OCI-LY7 (cell line): ENCODE measurements at regions not wholly inside any gene's neighbourhood (a gene's known extent, or its start where the extent isn't known, plus 50 kb on each side); places are given as distances from the start of the nearest gene placed in this dataset.

Experiments used
- BruUV-seq: library from RNA; stranded (reverse); fragments of 400-500 nt; replicated peaks from 2 replicates; lab custom pipeline; 2021; lab: Mats Ljungman, UMichigan
- CTCF ChIA-PET: fragments of 300-600 bp; sonication (Branson Sonifier 250); formaldehyde crosslinking; loops from one replicate; lab custom pipeline; 2022; ENCODE audit warnings: antibody characterized with exemption; ENCODE audit not compliant: unreplicated experiment; lab: Charles Lee
- POLR2A ChIA-PET: fragments of 300-600 bp; sonication (Branson Sonifier 250); formaldehyde crosslinking; loops from one replicate; lab custom pipeline; 2022; ENCODE audit warnings: antibody characterized with exemption; lab: Charles Lee
- DNase-seq: peaks from one replicate; pipeline ENCODE4 v3.0.0-alpha.2; 2015; ENCODE audit warnings: low spot score
- H2AFZ ChIP-seq: fragments of 200-600 bp; sonication (generic), shearing (Covaris generic); 2 replicates; pipeline ENCODE4 v1.6.1; 2014; ENCODE audit warnings: mild to moderate bottlenecking, antibody characterized with exemption, low read length, moderate library complexity
- H3K27ac ChIP-seq: fragments of 200-600 bp; sonication (generic); 2 replicates; pipeline ENCODE4 v1.5.1; 2014; ENCODE audit warnings: mixed run types, low read depth, mild to moderate bottlenecking, moderate library complexity, low read length, inconsistent platforms; ENCODE audit not compliant: poor library complexity, severe bottlenecking
- H3K36me3 ChIP-seq: fragments of 200-600 bp; sonication (generic); 2 replicates; pipeline ENCODE4 v1.6.1; 2014; ENCODE audit warnings: mild to moderate bottlenecking, antibody characterized with exemption, low read length, moderate library complexity, mixed read lengths; ENCODE audit not compliant: insufficient read depth
- H3K4me1 ChIP-seq: fragments of 200-600 bp; sonication (generic); 2 replicates; pipeline ENCODE4 v1.5.1; 2014; ENCODE audit warnings: mild to moderate bottlenecking, low read length; ENCODE audit not compliant: insufficient read depth, poor library complexity, severe bottlenecking
- H3K4me2 ChIP-seq: fragments of 200-600 bp; sonication (generic); 2 replicates; pipeline ENCODE4 v1.6.1; 2014; ENCODE audit warnings: mild to moderate bottlenecking, low read length
- H3K4me3 ChIP-seq: fragments of 200-600 bp; sonication (generic); 2 replicates; pipeline ENCODE4 v1.5.1; 2014; ENCODE audit warnings: mild to moderate bottlenecking, low read depth, low read length; ENCODE audit not compliant: poor library complexity, severe bottlenecking
- H3K79me2 ChIP-seq: fragments of 200-600 bp; sonication (generic); 2 replicates; pipeline ENCODE4 v1.6.1; 2016; ENCODE audit warnings: low read depth, mild to moderate bottlenecking, low read length, moderate library complexity, mixed read lengths; ENCODE audit not compliant: insufficient read depth
- H3K9me2 ChIP-seq: fragments of 200-600 bp; sonication (generic); 2 replicates; pipeline ENCODE4 v1.6.1; 2016; ENCODE audit warnings: mild to moderate bottlenecking, low read length, mixed read lengths; ENCODE audit not compliant: insufficient read depth
- H3K9me3 ChIP-seq: fragments of 200-600 bp; sonication (generic); 2 replicates; pipeline ENCODE4 v1.6.1; 2014; ENCODE audit warnings: mild to moderate bottlenecking, mixed run types, low read length, mixed read lengths
- H4K20me1 ChIP-seq: fragments of 200-600 bp; sonication (generic); 2 replicates; pipeline ENCODE4 v1.6.1; 2014; ENCODE audit warnings: mild to moderate bottlenecking, antibody characterized with exemption, low read length, moderate library complexity, mixed read lengths; ENCODE audit not compliant: insufficient read depth
- EZH2phosphoT487 ChIP-seq: fragments of 200-600 bp; sonication (generic); IDR thresholded peaks from 2 replicates; pipeline ENCODE4 v1.6.1; 2018; ENCODE audit warnings: low read depth, borderline replicate concordance, mild to moderate bottlenecking, mixed run types, antibody characterized with exemption, low read length, moderate library complexity, mixed read lengths
- intact Hi-C: fragments of 100-400 bp; cut with micrococcal nuclease; formaldehyde crosslinking; loops from one replicate; pipeline ENCODE4 v1.10.0; 2022; ENCODE audit not compliant: unreplicated experiment
- TF ChIP-seq, protein P1 (sequence below): fragments of 200-600 bp; sonication (generic); conservative IDR thresholded peaks from 2 replicates; pipeline ENCODE4 v1.5.1; 2014; ENCODE audit warnings: mild to moderate bottlenecking, antibody characterized with exemption, low read length, moderate library complexity, mixed read lengths

DNA sequence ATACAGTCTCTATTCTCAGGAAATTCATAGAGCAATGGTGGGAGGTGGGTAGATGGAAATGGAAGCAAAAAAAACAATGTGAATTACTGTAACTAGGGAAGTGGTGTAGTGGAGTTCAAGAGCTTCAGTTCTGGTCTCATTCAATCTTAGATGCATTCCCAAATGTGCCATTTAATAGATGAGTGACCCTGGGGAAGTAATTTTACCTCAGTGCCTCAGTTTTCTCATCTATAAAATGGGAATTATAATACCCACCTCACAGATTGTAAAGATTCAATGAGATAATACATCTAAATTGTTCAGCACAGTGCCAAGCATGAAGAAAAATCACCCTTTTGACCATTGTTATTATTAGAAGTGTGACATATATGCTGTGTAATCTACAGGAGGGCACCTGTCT lies 173.1 kb downstream of the SLC38A4 start:
- Histone ChIP-seq H3K27ac (no peak overlapping the region), H3K4me3 (no peak overlapping the region), H3K79me2 (no peaks in the 10 kb centered on the region), H3K4me1 (no peaks in the 10 kb centered on the region), H4K20me1 (no peaks in the 10 kb centered on the region), H3K9me3 (no peaks in the 10 kb centered on the region), H3K36me3 (no peaks in the 10 kb centered on the region), H3K4me2 (no peak overlapping the region), H2AFZ (no peak overlapping the region), H3K9me2 (no peaks in the 10 kb centered on the region)
- no peak for TF ChIP-seq EZH2phosphoT487
- TF ChIP-seq, protein P1, sequence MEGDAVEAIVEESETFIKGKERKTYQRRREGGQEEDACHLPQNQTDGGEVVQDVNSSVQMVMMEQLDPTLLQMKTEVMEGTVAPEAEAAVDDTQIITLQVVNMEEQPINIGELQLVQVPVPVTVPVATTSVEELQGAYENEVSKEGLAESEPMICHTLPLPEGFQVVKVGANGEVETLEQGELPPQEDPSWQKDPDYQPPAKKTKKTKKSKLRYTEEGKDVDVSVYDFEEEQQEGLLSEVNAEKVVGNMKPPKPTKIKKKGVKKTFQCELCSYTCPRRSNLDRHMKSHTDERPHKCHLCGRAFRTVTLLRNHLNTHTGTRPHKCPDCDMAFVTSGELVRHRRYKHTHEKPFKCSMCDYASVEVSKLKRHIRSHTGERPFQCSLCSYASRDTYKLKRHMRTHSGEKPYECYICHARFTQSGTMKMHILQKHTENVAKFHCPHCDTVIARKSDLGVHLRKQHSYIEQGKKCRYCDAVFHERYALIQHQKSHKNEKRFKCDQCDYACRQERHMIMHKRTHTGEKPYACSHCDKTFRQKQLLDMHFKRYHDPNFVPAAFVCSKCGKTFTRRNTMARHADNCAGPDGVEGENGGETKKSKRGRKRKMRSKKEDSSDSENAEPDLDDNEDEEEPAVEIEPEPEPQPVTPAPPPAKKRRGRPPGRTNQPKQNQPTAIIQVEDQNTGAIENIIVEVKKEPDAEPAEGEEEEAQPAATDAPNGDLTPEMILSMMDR = no peak
- BruUV-seq = no TSS peak
- ChIA-PET POLR2A (interaction anchor here (0.6 kb wide), 1 partner anchor 1051 kb away, joined by 3 read pairs; no protein-coding TSS in a partner anchor), CTCF (no interaction called here)
- intact Hi-C loops = loop anchor here (10.0 kb wide), 1 partner anchor 298 kb away; no protein-coding TSS in a partner anchor
- no peak for DNase-seq

GRCh38 chr12:46650688-46651087 lies 175.1 kb downstream of the SLC38A4 start:
- H3K79me2 ChIP-seq = no peaks in the 10 kb centered on the region
- H3K4me2 ChIP-seq = no peak overlapping the region
- H3K9me3 ChIP-seq = no peaks in the 10 kb centered on the region
- H3K4me3 ChIP-seq = no peak overlapping the region
- no peak overlapping the region for H2AFZ ChIP-seq
- no peaks in the 10 kb centered on the region for H3K36me3 ChIP-seq
- DNase-seq = no peak
- no TSS peak for BruUV-seq
- TF ChIP-seq EZH2phosphoT487 = no peak
- TF ChIP-seq, protein P1 = no peak
- ChIA-PET CTCF (no interaction called here), POLR2A (interaction anchor here (0.6 to 0.9 kb wide), 2 partner anchors 9 to 1337 kb away, joined by 3 read pairs; no protein-coding TSS in a partner anchor)
- intact Hi-C loops = loop anchor here (10.0 kb wide), 1 partner anchor 296 kb away; no protein-coding TSS in a partner anchor
- H3K27ac ChIP-seq = no peak overlapping the region
- H3K9me2 ChIP-seq = no peaks in the 10 kb centered on the region
- H4K20me1 ChIP-seq = no peaks in the 10 kb centered on the region
- no peaks in the 10 kb centered on the region for H3K4me1 ChIP-seq

- BruUV-seq = no TSS peak
- CTCF ChIA-PET = no interaction called here
Measured at GRCh38 chr12:46649433-46649832, 176.4 kb downstream of the SLC38A4 start.

More at GRCh38 chr12:46649433-46649832, 176.4 kb downstream of the SLC38A4 start:
- intact Hi-C loops = no loop called here
- no peaks in the 10 kb centered on the region for H3K4me1 ChIP-seq
- POLR2A ChIA-PET = interaction anchor here (0.6 to 0.8 kb wide), 2 partner anchors 8 to 189 kb away, joined by 4 to 5 read pairs; no protein-coding TSS in a partner anchor
- DNase-seq = no peak
- no peaks in the 10 kb centered on the region for H3K9me3 ChIP-seq
- H3K4me2 ChIP-seq = no peak overlapping the region
- no peak overlapping the region for H3K27ac ChIP-seq
- no peaks in the 10 kb centered on the region for H3K9me2 ChIP-seq
- H3K4me3 ChIP-seq = no peak overlapping the region
- H4K20me1 ChIP-seq = no peaks in the 10 kb centered on the region
- no peak for TF ChIP-seq EZH2phosphoT487
- TF ChIP-seq, protein P1 = no peak
- no peak overlapping the region for H2AFZ ChIP-seq
- no peaks in the 10 kb centered on the region for H3K79me2 ChIP-seq
- H3K36me3 ChIP-seq = no peaks in the 10 kb centered on the region
